ENCODE measurements at regions not wholly inside any gene's neighbourhood (a gene's known extent, or its start where the extent isn't known, plus 50 kb on each side); places are given as distances from the start of the nearest gene placed in this dataset.
"Not testable (repeated sequence)": the region's sequence is repeated elsewhere in the genome, so short reads cannot be mapped to it uniquely, and the experiment has no call there.

DNA sequence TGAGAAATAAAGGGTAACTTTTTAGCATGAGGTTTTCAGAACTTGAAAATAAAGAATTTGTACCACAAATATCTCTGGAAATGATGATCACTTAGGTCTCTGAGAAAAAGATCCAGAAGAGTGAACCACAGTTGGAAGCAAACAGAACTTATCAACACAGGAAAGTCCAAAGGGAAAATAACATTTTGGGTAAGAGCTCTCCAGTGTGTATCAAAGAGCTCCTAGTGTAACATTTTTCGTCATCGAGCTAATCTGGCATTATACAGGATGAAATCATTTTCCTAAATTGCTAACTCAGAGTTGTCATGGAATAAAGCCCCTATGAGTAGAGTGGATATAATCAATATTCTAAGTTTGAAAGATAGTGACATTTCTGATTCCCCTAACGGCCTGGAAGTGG, 104.0 kb downstream of the LMO4 start:
- Histone ChIP-seq H3K36me3 (ENCODE audit: insufficient read depth, low read length) (no peaks in the 10 kb centered on the region), H2AFZ (ENCODE audit: low read length) (no peak overlapping the region), H3K4me1 (ENCODE audit: insufficient read depth, low read length) (peaks cover 6% of the 10 kb centered on the region), H3K27me3 (ENCODE audit: insufficient read depth, low read length) (no peaks in the 10 kb centered on the region), H3K27ac (ENCODE audit: low read depth, low read length) (no peak overlapping the region), H3K9me3 (ENCODE audit: low read depth, low read length) (no peaks in the 10 kb centered on the region), H4K20me1 (ENCODE audit: insufficient read depth, low read length) (no peaks in the 10 kb centered on the region), H3K79me2 (ENCODE audit: insufficient read depth, low read length) (no peaks in the 10 kb centered on the region), H3K4me2 (ENCODE audit: insufficient read depth, low read length) (no peak overlapping the region), H3K4me3 (ENCODE audit: insufficient read depth, low read length) (no peak overlapping the region)
- no peak for DNase-seq (ENCODE audit: insufficient read length, low spot score, missing footprints)
- no peak for TF ChIP-seq CTCF (IDR thresholded peaks at IDR 0.05; ENCODE audit: extremely low read depth, low read depth, low read length)

GRCh38 chr1:87433101-87433500, 104.4 kb downstream of the LMO4 start:
- H3K4me1 ChIP-seq (ENCODE audit: insufficient read depth, low read length); H3K4me3 ChIP-seq (ENCODE audit: insufficient read depth, low read length); H3K4me2 ChIP-seq (ENCODE audit: insufficient read depth, low read length); H3K9me3 ChIP-seq (ENCODE audit: low read depth, low read length); DNase-seq (ENCODE audit: insufficient read length, low spot score, missing footprints); H3K36me3 ChIP-seq (ENCODE audit: insufficient read depth, low read length); H3K27ac ChIP-seq (ENCODE audit: low read depth, low read length); H4K20me1 ChIP-seq (ENCODE audit: insufficient read depth, low read length); H3K79me2 ChIP-seq (ENCODE audit: insufficient read depth, low read length); H3K27me3 ChIP-seq (ENCODE audit: insufficient read depth, low read length); H2AFZ ChIP-seq (ENCODE audit: low read length): not testable (repeated sequence)

- Histone ChIP-seq H3K9me3 (ENCODE audit: low read depth, low read length) (no peaks in the 10 kb centered on the region), H3K4me1 (ENCODE audit: insufficient read depth, low read length) (no peaks in the 10 kb centered on the region), H3K27me3 (ENCODE audit: insufficient read depth, low read length) (no peaks in the 10 kb centered on the region), H3K4me3 (ENCODE audit: insufficient read depth, low read length) (no peak overlapping the region), H3K27ac (ENCODE audit: low read depth, low read length) (no peak overlapping the region), H3K36me3 (ENCODE audit: insufficient read depth, low read length) (no peaks in the 10 kb centered on the region), H3K4me2 (ENCODE audit: insufficient read depth, low read length) (no peak overlapping the region), H4K20me1 (ENCODE audit: insufficient read depth, low read length) (no peaks in the 10 kb centered on the region), H3K79me2 (ENCODE audit: insufficient read depth, low read length) (no peaks in the 10 kb centered on the region), H2AFZ (ENCODE audit: low read length) (no peak overlapping the region)
- DNase-seq (ENCODE audit: insufficient read length, low spot score, missing footprints) = peak; percentile 23
- no peak for TF ChIP-seq CTCF (IDR thresholded peaks at IDR 0.05; ENCODE audit: extremely low read depth, low read depth, low read length)
Measured at GRCh38 chr1:87435484-87435883, 106.8 kb downstream of the LMO4 start.

DNA sequence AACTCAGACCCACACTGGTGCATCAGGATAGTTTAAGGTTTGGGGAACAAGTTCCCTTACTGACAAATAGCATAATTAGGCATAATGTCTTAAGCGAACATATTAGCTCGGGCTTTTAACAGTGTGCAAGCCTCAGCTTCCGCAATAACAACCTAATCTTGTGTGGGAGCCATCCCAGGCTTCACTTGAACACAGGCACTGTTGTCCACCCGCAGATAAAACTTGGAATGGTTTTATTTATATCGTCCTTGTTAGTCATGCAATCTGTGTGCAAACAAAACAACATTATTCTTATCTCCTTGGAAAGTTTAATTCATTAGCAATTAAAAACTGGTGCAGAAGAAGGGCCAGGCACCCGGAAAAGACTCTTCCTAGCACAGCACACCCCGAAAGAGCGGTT, 107.4 kb downstream of the LMO4 start:
- not testable (repeated sequence) for H2AFZ ChIP-seq (ENCODE audit: low read length); H3K36me3 ChIP-seq (ENCODE audit: insufficient read depth, low read length); H4K20me1 ChIP-seq (ENCODE audit: insufficient read depth, low read length); H3K27ac ChIP-seq (ENCODE audit: low read depth, low read length); H3K4me1 ChIP-seq (ENCODE audit: insufficient read depth, low read length); H3K79me2 ChIP-seq (ENCODE audit: insufficient read depth, low read length); H3K4me2 ChIP-seq (ENCODE audit: insufficient read depth, low read length); H3K4me3 ChIP-seq (ENCODE audit: insufficient read depth, low read length); DNase-seq (ENCODE audit: insufficient read length, low spot score, missing footprints); H3K9me3 ChIP-seq (ENCODE audit: low read depth, low read length); H3K27me3 ChIP-seq (ENCODE audit: insufficient read depth, low read length)

GRCh38 chr1:87436534-87436933, 107.9 kb downstream of the LMO4 start:
- Histone ChIP-seq H3K4me2 (ENCODE audit: insufficient read depth, low read length) (no peak overlapping the region), H3K79me2 (ENCODE audit: insufficient read depth, low read length) (no peaks in the 10 kb centered on the region), H4K20me1 (ENCODE audit: insufficient read depth, low read length) (no peaks in the 10 kb centered on the region), H3K36me3 (ENCODE audit: insufficient read depth, low read length) (no peaks in the 10 kb centered on the region), H3K27me3 (ENCODE audit: insufficient read depth, low read length) (no peaks in the 10 kb centered on the region), H3K4me3 (ENCODE audit: insufficient read depth, low read length) (no peak overlapping the region), H2AFZ (ENCODE audit: low read length) (no peak overlapping the region), H3K27ac (ENCODE audit: low read depth, low read length) (no peak overlapping the region), H3K9me3 (ENCODE audit: low read depth, low read length) (no peaks in the 10 kb centered on the region), H3K4me1 (ENCODE audit: insufficient read depth, low read length) (no peaks in the 10 kb centered on the region)
- TF ChIP-seq CTCF (IDR thresholded peaks at IDR 0.05; ENCODE audit: extremely low read depth, low read depth, low read length) = no peak
- no peak for DNase-seq (ENCODE audit: insufficient read length, low spot score, missing footprints)

Data from osteoblast (primary cell).